Gastrocnemius medialis (tissue), 4 donors: ENCODE measurements at regions not wholly inside any gene's neighbourhood (a gene's known extent, or its start where the extent isn't known, plus 50 kb on each side); places are given as distances from the start of the nearest gene placed in this dataset.

ENCODE experiments used
- POLR2A ChIP-seq, 2 donors: fragments of 450-650 bp; IDR thresholded peaks; one replicate each; pipeline ENCODE4 v1.6.1; 2017; ENCODE audit warnings: antibody characterized with exemption in 2 of 2, mild to moderate bottlenecking in 2 of 2, moderate library complexity in 2 of 2
- TF ChIP-seq, protein P1 (sequence below), 5 experiments: fragments of 450-650 bp in 3 of 5; fragments of 200-600 bp in 2 of 5; sonication (generic) in 2 of 5; IDR thresholded peaks in 4 of 5; conservative IDR thresholded peaks in 1 of 5; 1 replicate in 4 of 5; 2 replicates in 1 of 5; pipeline ENCODE4 v1.5.1; 2016 to 2019; ENCODE audit warnings: antibody characterized with exemption in 5 of 5, mild to moderate bottlenecking in 3 of 5, moderate library complexity in 3 of 5

DNA sequence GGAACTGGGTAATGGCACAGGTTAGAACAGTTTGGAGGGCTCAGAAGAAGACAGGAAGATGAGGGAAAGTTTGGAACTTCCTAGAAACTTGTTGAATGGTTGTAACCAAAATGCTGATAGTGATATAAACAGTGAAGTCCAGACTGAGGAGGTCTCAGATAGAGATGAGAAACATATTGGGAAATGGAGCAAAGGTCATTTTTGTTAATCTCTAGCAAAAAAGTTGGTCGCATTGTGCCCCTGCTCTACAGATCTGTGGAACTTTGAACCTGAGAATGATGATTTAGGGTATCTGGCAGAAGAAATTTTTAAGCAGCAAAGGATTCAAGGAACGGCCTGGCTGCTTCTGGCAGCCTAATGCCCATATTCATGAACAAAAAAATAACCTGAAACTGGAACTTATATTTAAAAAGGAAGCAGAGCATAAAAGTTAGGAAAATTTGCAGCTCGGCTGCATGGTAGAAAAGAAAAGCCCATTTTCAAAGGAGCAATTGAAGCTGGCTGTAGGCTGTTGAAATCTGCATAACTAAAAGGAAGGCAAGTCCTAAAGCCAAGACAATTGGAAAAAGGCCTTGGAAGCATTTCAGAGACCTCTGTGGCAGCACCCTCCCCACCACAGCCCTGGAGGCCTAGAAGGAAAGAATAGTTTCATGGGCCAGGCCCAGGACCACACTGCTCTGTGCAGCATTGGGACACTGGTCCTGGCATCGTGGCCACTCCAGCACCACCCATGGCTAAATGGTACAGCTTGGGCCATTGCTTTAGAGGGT is 182.6 kb upstream of the CD96 start:
- TF ChIP-seq, protein P1, sequence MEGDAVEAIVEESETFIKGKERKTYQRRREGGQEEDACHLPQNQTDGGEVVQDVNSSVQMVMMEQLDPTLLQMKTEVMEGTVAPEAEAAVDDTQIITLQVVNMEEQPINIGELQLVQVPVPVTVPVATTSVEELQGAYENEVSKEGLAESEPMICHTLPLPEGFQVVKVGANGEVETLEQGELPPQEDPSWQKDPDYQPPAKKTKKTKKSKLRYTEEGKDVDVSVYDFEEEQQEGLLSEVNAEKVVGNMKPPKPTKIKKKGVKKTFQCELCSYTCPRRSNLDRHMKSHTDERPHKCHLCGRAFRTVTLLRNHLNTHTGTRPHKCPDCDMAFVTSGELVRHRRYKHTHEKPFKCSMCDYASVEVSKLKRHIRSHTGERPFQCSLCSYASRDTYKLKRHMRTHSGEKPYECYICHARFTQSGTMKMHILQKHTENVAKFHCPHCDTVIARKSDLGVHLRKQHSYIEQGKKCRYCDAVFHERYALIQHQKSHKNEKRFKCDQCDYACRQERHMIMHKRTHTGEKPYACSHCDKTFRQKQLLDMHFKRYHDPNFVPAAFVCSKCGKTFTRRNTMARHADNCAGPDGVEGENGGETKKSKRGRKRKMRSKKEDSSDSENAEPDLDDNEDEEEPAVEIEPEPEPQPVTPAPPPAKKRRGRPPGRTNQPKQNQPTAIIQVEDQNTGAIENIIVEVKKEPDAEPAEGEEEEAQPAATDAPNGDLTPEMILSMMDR (IDR thresholded peaks at IDR 0.05 in 4 of 5, conservative IDR thresholded peaks at IDR 0.05 in 1 of 5), result no peak
- no peak for TF ChIP-seq POLR2A (IDR thresholded peaks at IDR 0.05)
